Hematopoietic multipotent progenitor cell treated with erythropoietin and hydrocortisone succinate and interleukin-3 and kit ligand, for 4 days (in vitro differentiated cells): ENCODE measurements at regions not wholly inside any gene's neighbourhood (a gene's known extent, or its start where the extent isn't known, plus 50 kb on each side); places are given as distances from the start of the nearest gene placed in this dataset.
"Not testable (repeated sequence)": the region's sequence is repeated elsewhere in the genome, so short reads cannot be mapped to it uniquely, and the experiment has no call there.

ENCODE experiments used
- DNase-seq: peaks from one replicate; pipeline ENCODE4 v3.0.0-alpha.2; 2015

- not testable (repeated sequence) for DNase-seq
Observed at GRCh38 chr20:29566901-29567635, 1690.4 kb upstream of the DEFB115 start.

- DNase-seq, result not testable (repeated sequence)
Observed at GRCh38 chr20:29567671-29568070, 1689.8 kb upstream of the DEFB115 start.

GRCh38 chr20:29570126-29570525, 1687.3 kb upstream of the DEFB115 start:
- DNase-seq, result not testable (repeated sequence)

- DNase-seq, result not testable (repeated sequence)
Observed at GRCh38 chr20:29589530-29589929, 1667.9 kb upstream of the DEFB115 start.

DNA sequence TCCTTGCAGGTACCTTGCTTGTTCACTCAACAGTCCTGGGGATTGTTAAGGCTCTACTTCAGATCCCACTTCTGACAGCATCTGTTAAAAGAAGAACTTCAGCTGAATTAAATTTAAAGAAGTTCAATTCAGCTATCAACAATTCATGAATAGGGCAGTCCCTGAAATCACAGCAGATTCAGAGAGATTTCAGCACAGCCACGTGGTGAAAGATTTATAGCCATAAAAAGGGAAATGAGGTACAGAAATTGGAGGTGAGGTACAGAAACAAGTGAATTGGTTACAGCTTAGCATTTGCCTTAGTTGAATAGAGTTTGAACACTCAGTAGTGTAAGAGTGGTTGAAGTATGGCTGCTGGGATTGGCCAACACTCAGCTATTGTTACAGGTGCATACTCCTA, 1653.3 kb upstream of the DEFB115 start:
- not testable (repeated sequence) for DNase-seq

GRCh38 chr20:29606171-29606570, 1651.3 kb upstream of the DEFB115 start:
- DNase-seq, result not testable (repeated sequence)

DNA sequence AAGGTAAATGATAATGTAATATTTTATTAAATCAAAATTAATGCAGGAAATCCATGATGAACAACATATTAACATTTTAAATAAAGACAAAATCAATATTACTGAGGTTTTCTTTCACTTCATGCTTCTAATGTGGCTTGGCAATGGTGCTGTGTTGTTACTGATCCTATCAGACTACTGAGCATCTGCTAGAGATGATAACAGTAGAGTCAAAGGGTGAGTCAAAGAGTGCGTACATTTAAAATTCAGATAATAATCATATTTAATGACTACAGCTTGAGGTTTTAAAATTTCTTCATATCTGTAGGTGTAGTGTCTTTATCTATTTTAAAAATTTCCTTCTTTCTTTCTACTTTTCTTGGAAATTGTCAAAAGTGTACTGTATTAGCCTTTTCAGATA, 1628.1 kb upstream of the DEFB115 start:
- not testable (repeated sequence) for DNase-seq
